H1 (cell line): ENCODE measurements at regions not wholly inside any gene's neighbourhood (a gene's known extent, or its start where the extent isn't known, plus 50 kb on each side); places are given as distances from the start of the nearest gene placed in this dataset.
A peak's percentile ranks its signal among the peaks of the same experiment; 100 is the strongest.

ENCODE experiments used
- CTCF ChIA-PET: fragments of 300-600 bp; sonication (Branson Sonifier 250); formaldehyde crosslinking; loops from one replicate; lab custom pipeline; 2021; ENCODE audit not compliant: partially characterized antibody; lab: Charles Lee
- POLR2A ChIA-PET: fragments of 300-600 bp; sonication (Branson Sonifier 250); formaldehyde crosslinking; loops from one replicate; lab custom pipeline; 2021; ENCODE audit warnings: inconsistent platforms; ENCODE audit not compliant: partially characterized antibody; lab: Charles Lee
- DNase-seq, 2 experiments: peaks; one replicate each; pipeline versions ENCODE4 v3.0.0 to v3.0.0-alpha.2; 2010 to 2022; ENCODE audit warnings: low spot score in 2 of 2, low read depth in 1 of 2, mixed read lengths in 1 of 2
- FAIRE-seq: peaks from 2 replicates; lab custom pipeline; 2011; peaks lifted over from hg19 to GRCh38; lab: Jason Lieb, UNC
- H2AFZ ChIP-seq: 2 replicates; pipeline ENCODE4 v1.8.1; 2012; ENCODE audit warnings: low read length, inconsistent platforms
- H2AK5ac ChIP-seq: 2 replicates; pipeline ENCODE4 v1.6.1; 2013; ENCODE audit warnings: low read depth, low read length
- H2BK120ac ChIP-seq: replicated peaks from 2 replicates; pipeline ENCODE3; 2013; ENCODE audit warnings: low read depth, low read length, inconsistent platforms
- H2BK12ac ChIP-seq: 2 replicates; pipeline ENCODE4 v1.6.1; 2013; ENCODE audit warnings: low read depth, low read length
- H2BK15ac ChIP-seq: 2 replicates; pipeline ENCODE4 v1.6.1; 2013; ENCODE audit warnings: low read length
- H2BK20ac ChIP-seq: 2 replicates; pipeline ENCODE4 v1.6.1; 2013; ENCODE audit warnings: low read length
- H2BK5ac ChIP-seq: 2 replicates; pipeline ENCODE4 v1.6.1; 2013; ENCODE audit warnings: low read depth, low read length
- H3K14ac ChIP-seq: 2 replicates; pipeline ENCODE4 v1.6.1; 2013; ENCODE audit warnings: inconsistent platforms; ENCODE audit not compliant: insufficient read length
- H3K18ac ChIP-seq: 2 replicates; pipeline ENCODE4 v1.6.1; 2013; ENCODE audit warnings: low read length; ENCODE audit errors: extremely low read depth
- H3K23ac ChIP-seq: 2 replicates; pipeline ENCODE4 v1.6.1; 2013; ENCODE audit warnings: inconsistent platforms; ENCODE audit not compliant: insufficient read length
- H3K23me2 ChIP-seq: 2 replicates; pipeline ENCODE4 v1.6.1; 2013; ENCODE audit warnings: low read depth, low read length
- H3K27ac ChIP-seq: 2 replicates; pipeline ENCODE4 v1.6.1; 2011; ENCODE audit warnings: low read depth, low read length, inconsistent platforms
- H3K27me3 ChIP-seq, 4 experiments: replicated peaks in 1 of 4; 1 replicate in 1 of 4; 2 replicates in 3 of 4; pipeline versions ENCODE4 v1.6.1 to v1.8.1; 2011 to 2013; ENCODE audit warnings: low read length in 3 of 4, mild to moderate bottlenecking in 3 of 4, inconsistent platforms in 2 of 4, mixed read lengths in 2 of 4, moderate library complexity in 1 of 4; ENCODE audit not compliant: control insufficient read depth in 3 of 4, insufficient read depth in 3 of 4; ENCODE audit errors: extremely low read depth in 1 of 4
- H3K36me3 ChIP-seq, 4 experiments: 2 replicates each; pipeline versions ENCODE4 v1.6.1 to v1.8.1; 2011 to 2013; ENCODE audit warnings: mild to moderate bottlenecking in 4 of 4, low read length in 3 of 4, moderate library complexity in 2 of 4, control low read depth in 1 of 4, inconsistent platforms in 1 of 4; ENCODE audit not compliant: insufficient read depth in 4 of 4, control insufficient read depth in 2 of 4
- H3K4ac ChIP-seq: replicated peaks from 2 replicates; pipeline ENCODE3; 2013; ENCODE audit warnings: low read length, low read depth, mixed read lengths, inconsistent platforms; ENCODE audit not compliant: insufficient read length
- H3K4me1 ChIP-seq, 4 experiments: replicated peaks in 1 of 4; 1 replicate in 1 of 4; 2 replicates in 3 of 4; pipeline versions ENCODE4 v1.6.1 to v1.8.1; 2011 to 2013; ENCODE audit warnings: low read length in 3 of 4, inconsistent platforms in 2 of 4, mixed read lengths in 1 of 4; ENCODE audit not compliant: insufficient read depth in 4 of 4, control insufficient read depth in 3 of 4
- H3K4me2 ChIP-seq, 2 experiments: 2 replicates each; pipeline versions ENCODE4 v1.6.1 to v1.8.1; 2011 to 2013; ENCODE audit warnings: low read depth in 2 of 2, low read length in 2 of 2, control low read depth in 1 of 2, inconsistent platforms in 1 of 2, mild to moderate bottlenecking in 1 of 2; ENCODE audit not compliant: insufficient read depth in 1 of 2
- H3K4me3 ChIP-seq, 4 experiments: fragments of 200-600, 300-600 bp in 1 of 4; sonication (generic), shearing (Covaris generic), sonication (Bioruptor Twin) in 1 of 4; 2 replicates each; pipeline versions ENCODE4 v1.5.1 to v1.8.1; 2011 to 2016; ENCODE audit warnings: low read length in 4 of 4, low read depth in 3 of 4, control low read depth in 2 of 4, inconsistent platforms in 2 of 4, mild to moderate bottlenecking in 2 of 4, mixed read lengths in 1 of 4, moderate library complexity in 1 of 4; ENCODE audit not compliant: insufficient read depth in 2 of 4; ENCODE audit errors: extremely low read depth in 1 of 4
- H3K56ac ChIP-seq: replicated peaks from 2 replicates; pipeline ENCODE3; 2013; ENCODE audit warnings: low read depth, mild to moderate bottlenecking, mixed read lengths, low read length, inconsistent platforms; ENCODE audit not compliant: insufficient read length
- H3K79me1 ChIP-seq: 2 replicates; pipeline ENCODE4 v1.6.1; 2013; ENCODE audit warnings: low read depth, low read length, control low read depth
- H3K79me2 ChIP-seq, 2 experiments: 2 replicates each; pipeline versions ENCODE4 v1.6.1 to v1.8.1; 2012 to 2013; ENCODE audit warnings: low read length in 2 of 2, mild to moderate bottlenecking in 2 of 2, inconsistent platforms in 1 of 2; ENCODE audit not compliant: insufficient read depth in 2 of 2, control insufficient read depth in 1 of 2
- H3K9ac ChIP-seq, 4 experiments: replicated peaks in 1 of 4; 1 replicate in 1 of 4; 2 replicates in 3 of 4; pipeline versions ENCODE4 v1.6.1 to v1.8.1; 2011 to 2013; ENCODE audit warnings: low read depth in 3 of 4, low read length in 3 of 4, control low read depth in 2 of 4, mild to moderate bottlenecking in 2 of 4, moderate library complexity in 2 of 4, inconsistent platforms in 1 of 4; ENCODE audit errors: extremely low read depth in 1 of 4
- H3K9me3 ChIP-seq, 2 experiments: 2 replicates each; pipeline versions ENCODE4 v1.6.1 to v1.8.1; 2012 to 2013; ENCODE audit warnings: mild to moderate bottlenecking in 2 of 2, moderate library complexity in 2 of 2, control low read depth in 1 of 2, inconsistent platforms in 1 of 2, low read depth in 1 of 2, low read length in 1 of 2, mixed read lengths in 1 of 2; ENCODE audit not compliant: insufficient read depth in 2 of 2
- H4K20me1 ChIP-seq, 2 experiments: replicated peaks in 1 of 2; 2 replicates each; pipeline versions ENCODE3 to v1.8.1; 2011 to 2013; ENCODE audit warnings: inconsistent platforms in 2 of 2, low read length in 2 of 2, mild to moderate bottlenecking in 1 of 2; ENCODE audit not compliant: insufficient read depth in 2 of 2, control insufficient read depth in 1 of 2
- H4K5ac ChIP-seq: 2 replicates; pipeline ENCODE4 v1.6.1; 2013; ENCODE audit warnings: low read length, low read depth, mixed read lengths, inconsistent platforms; ENCODE audit not compliant: insufficient read length
- H4K8ac ChIP-seq: 2 replicates; pipeline ENCODE4 v1.8.0; 2013; ENCODE audit warnings: mild to moderate bottlenecking, moderate library complexity, low read length, inconsistent platforms; ENCODE audit not compliant: insufficient read depth; ENCODE audit errors: extremely low read depth
- H4K91ac ChIP-seq: replicated peaks from 2 replicates; pipeline ENCODE3; 2013; ENCODE audit warnings: low read length, mixed read lengths, inconsistent platforms; ENCODE audit not compliant: insufficient read length
- BRCA1 ChIP-seq: IDR thresholded peaks from 2 replicates; pipeline ENCODE4 v1.6.1; 2012; ENCODE audit warnings: low read depth, low read length, improper control_type of control experiment
- EZH2 ChIP-seq: fragments of 200-600 bp; sonication (generic); IDR thresholded peaks from 2 replicates; pipeline ENCODE4 v1.7.1; 2012; ENCODE audit warnings: low read depth, mild to moderate bottlenecking, moderate library complexity, low read length, inconsistent platforms; ENCODE audit not compliant: severe bottlenecking
- JUN ChIP-seq: IDR thresholded peaks from 2 replicates; pipeline ENCODE4 v1.6.1; 2011; ENCODE audit warnings: low read depth, mild to moderate bottlenecking, improper control_type of control experiment, low read length
- NANOG ChIP-seq: IDR thresholded peaks from 2 replicates; pipeline ENCODE4 v1.6.1; 2011; ENCODE audit warnings: low read length, low read depth, mild to moderate bottlenecking, inconsistent platforms; ENCODE audit not compliant: insufficient read depth, poor library complexity, severe bottlenecking
- NRF1 ChIP-seq: IDR thresholded peaks from 2 replicates; pipeline ENCODE4 v1.6.1; 2011; ENCODE audit warnings: mild to moderate bottlenecking, low read depth, low read length, improper control_type of control experiment
- WGBS, 2 experiments: shearing (Covaris generic) in 1 of 2; methylation state at CpG; one replicate each; pipeline versions ENCODE4 v1.1.6 to v1.1.7; 2013 to 2015; ENCODE audit warnings: low lambda C conversion rate in 2 of 2, mixed read lengths in 2 of 2, inconsistent platforms in 1 of 2, low coverage in 1 of 2, missing lambda C conversion rate in 1 of 2; ENCODE audit not compliant: insufficient replicate concordance in 2 of 2, insufficient coverage in 1 of 2, insufficient read length in 1 of 2; ENCODE audit errors: extremely low coverage in 1 of 2, missing lambda C conversion rate in 1 of 2; 5-methylcytosine and 5-hydroxymethylcytosine counted together

GRCh38 chr5:116799401-116799800 is 224.8 kb upstream of the SEMA6A start:
- no peak overlapping the region for H4K5ac ChIP-seq

More at GRCh38 chr5:116799401-116799800, 224.8 kb upstream of the SEMA6A start:
- H2AFZ ChIP-seq = no peak overlapping the region
- no peaks in the 10 kb centered on the region for H3K27me3 ChIP-seq
- no peak overlapping the region for H3K23ac ChIP-seq
- no peak overlapping the region for H3K56ac ChIP-seq
- H3K14ac ChIP-seq = no peak overlapping the region
- H2BK5ac ChIP-seq = no peak overlapping the region
- H4K91ac ChIP-seq = no peak overlapping the region
- H4K20me1 ChIP-seq = no peaks in the 10 kb centered on the region
- POLR2A ChIA-PET = no interaction called here
- no peaks in the 10 kb centered on the region for H3K79me1 ChIP-seq
- no peak overlapping the region for H3K4me2 ChIP-seq
- H3K23me2 ChIP-seq = no peaks in the 10 kb centered on the region; the same call in 1 of the 2 replicates
- no peak overlapping the region for H3K4ac ChIP-seq
- H3K9ac ChIP-seq = no peak overlapping the region
- DNase-seq (no peak), FAIRE-seq (no peak)
- H3K36me3 ChIP-seq = no peaks in the 10 kb centered on the region
- no peak for TF ChIP-seq JUN
- TF ChIP-seq NANOG = no peak
- TF ChIP-seq BRCA1 = no peak
- TF ChIP-seq NRF1 = no peak
- TF ChIP-seq EZH2 = no peak
- no peak overlapping the region for H3K27ac ChIP-seq
- WGBS, 2 experiments = 97% methylated on average over 3 of the region's 3 CpGs; no CpG with 5 or more reads in 1 of the 2 experiments
- no peak overlapping the region for H2BK15ac ChIP-seq
- H3K18ac ChIP-seq = no peak overlapping the region
- no peaks in the 10 kb centered on the region for H3K79me2 ChIP-seq
- H2AK5ac ChIP-seq = no peak overlapping the region
- no peak overlapping the region for H3K4me3 ChIP-seq
- CTCF ChIA-PET = no interaction called here
- H4K8ac ChIP-seq = no peak overlapping the region
- peak overlapping the region; percentile 10 for H2BK120ac ChIP-seq
- no peaks in the 10 kb centered on the region for H3K4me1 ChIP-seq
- no peaks in the 10 kb centered on the region for H3K9me3 ChIP-seq
- H2BK12ac ChIP-seq = no peak overlapping the region
- no peak overlapping the region for H2BK20ac ChIP-seq
